K562 (cell line): ENCODE measurements at regions not wholly inside any gene's neighbourhood (a gene's known extent, or its start where the extent isn't known, plus 50 kb on each side); places are given as distances from the start of the nearest gene placed in this dataset.

ENCODE experiments used
- ATF1 ChIP-seq, 2 experiments: fragments of 450-650 bp in 1 of 2; IDR thresholded peaks; 2 replicates each; pipeline ENCODE4 v1.6.1; 2016; ENCODE audit warnings: missing compliant biosample characterization in 1 of 2, missing genetic modification characterization in 1 of 2
- CBFA2T2 ChIP-seq: fragments of 450-650 bp; conservative IDR thresholded peaks from 2 replicates; pipeline ENCODE4 v1.6.1; 2017; ENCODE audit warnings: mild to moderate bottlenecking
- ETS2 ChIP-seq: IDR thresholded peaks from 2 replicates; pipeline ENCODE4 v1.6.1; 2016; ENCODE audit warnings: borderline replicate concordance, missing genetic modification characterization, mild to moderate bottlenecking, moderate library complexity, missing compliant biosample characterization; ENCODE audit not compliant: poor library complexity, severe bottlenecking
- HMG20A ChIP-seq: fragments of 450-650 bp; formaldehyde crosslinking; conservative IDR thresholded peaks from 2 replicates; pipeline ENCODE4 v1.4.0; 2020; ENCODE audit warnings: mild to moderate bottlenecking, mixed read lengths
- IFI16 ChIP-seq: fragments of 250-450 bp; sonication (Bioruptor Pico); IDR thresholded peaks from 2 replicates; pipeline ENCODE4 v2.1.2; 2022; ENCODE audit warnings: mild to moderate bottlenecking, inconsistent platforms
- ILK ChIP-seq: fragments of 450-650 bp; IDR thresholded peaks from 2 replicates; pipeline ENCODE4 v1.6.1; 2016; ENCODE audit warnings: missing genetic modification characterization, low read depth, mild to moderate bottlenecking, missing compliant biosample characterization, moderate library complexity, borderline replicate concordance
- MBD2 ChIP-seq: sonication (generic); IDR thresholded peaks from 2 replicates; pipeline ENCODE4 v1.6.1; 2016; ENCODE audit warnings: low read depth, borderline replicate concordance
- NFXL1 ChIP-seq: fragments of 450-650 bp; formaldehyde crosslinking; IDR thresholded peaks from 2 replicates; pipeline ENCODE4 v1.4.0; 2021; ENCODE audit warnings: mild to moderate bottlenecking
- RFX7 ChIP-seq: fragments of 250-450 bp; sonication (Bioruptor Pico); IDR thresholded peaks from 2 replicates; pipeline ENCODE4 v1.5.1; 2021; ENCODE audit warnings: mild to moderate bottlenecking
- TAF15 ChIP-seq: fragments of 200-400 bp; formaldehyde crosslinking; IDR thresholded peaks from 2 replicates; pipeline ENCODE4 v1.6.1; 2017; ENCODE audit warnings: mild to moderate bottlenecking, low read depth, low read length, moderate library complexity
- TCF15 ChIP-seq: fragments of 250-450 bp; sonication (Bioruptor Pico); IDR thresholded peaks from 2 replicates; pipeline ENCODE4 v1.8.0; 2022; ENCODE audit warnings: moderate library complexity, mild to moderate bottlenecking, inconsistent platforms
- ZBTB40 ChIP-seq, 2 experiments: fragments of 450-650 bp in 1 of 2; sonication (generic) in 1 of 2; formaldehyde crosslinking in 1 of 2; IDR thresholded peaks; 2 replicates each; pipeline versions ENCODE4 v1.7.1 to v1.9.0; 2016 to 2022; ENCODE audit warnings: inconsistent platforms in 1 of 2, mild to moderate bottlenecking in 1 of 2, missing genetic modification reagents in 1 of 2
- ZNF121 ChIP-seq: sonication (generic); formaldehyde crosslinking; conservative IDR thresholded peaks from 2 replicates; pipeline ENCODE4 v1.8.0; 2022; ENCODE audit warnings: missing genetic modification reagents
- ZNF280B ChIP-seq: fragments of 250-450 bp; sonication (Bioruptor Pico); IDR thresholded peaks from 2 replicates; pipeline ENCODE4 v1.5.1; 2021; ENCODE audit warnings: mild to moderate bottlenecking
- ZNF384 ChIP-seq: IDR thresholded peaks from 2 replicates; pipeline ENCODE4 v1.6.1; 2012; ENCODE audit warnings: low read depth, low read length, improper control_type of control experiment
- ZNF511 ChIP-seq: sonication (generic); formaldehyde crosslinking; IDR thresholded peaks from 2 replicates; pipeline ENCODE4 v1.8.0; 2022; ENCODE audit warnings: mild to moderate bottlenecking, missing genetic modification reagents

GRCh38 chr16:65975049-65975708, 391.3 kb upstream of the CDH5 start (continued):
- TF ChIP-seq ZNF384 (no peak), ZNF280B (no peak), ZNF121 (CRISPR knock-in tag) (no peak), NFXL1 (CRISPR knock-in tag) (no peak), HMG20A (no peak), ZBTB40 (IDR thresholded peaks at IDR 0.05) (no peak), ZBTB40 (CRISPR knock-in tag; IDR thresholded peaks at IDR 0.05) (no peak), IFI16 (CRISPR knock-in tag) (no peak), ATF1 (CRISPR knock-in tag; IDR thresholded peaks at IDR 0.05) (no peak), ATF1 (tag; IDR thresholded peaks at IDR 0.05) (peak; percentile 70), TCF15 (no peak), TAF15 (no peak), CBFA2T2 (peak; percentile 34; the same call in 1 of the 2 replicates), RFX7 (CRISPR knock-in tag) (no peak), ZNF511 (no peak), ETS2 (tag) (no peak), MBD2 (no peak), ILK (tag) (no peak)
